Thyroid gland (tissue), 4 donors: ENCODE measurements at regions not wholly inside any gene's neighbourhood (a gene's known extent, or its start where the extent isn't known, plus 50 kb on each side); places are given as distances from the start of the nearest gene placed in this dataset.

Experiments
- POLR2A ChIP-seq, 2 donors: fragments of 450-650 bp; IDR thresholded peaks; one replicate each; pipeline ENCODE4 v1.6.1; 2017; ENCODE audit warnings: antibody characterized with exemption in 2 of 2, mild to moderate bottlenecking in 2 of 2, moderate library complexity in 1 of 2
- TF ChIP-seq, protein P1 (sequence below), 6 experiments: fragments of 200-600 bp in 3 of 6; fragments of 450-650 bp in 3 of 6; sonication (generic) in 3 of 6; IDR thresholded peaks; one replicate each; pipeline ENCODE4 v1.5.1; 2016 to 2019; ENCODE audit warnings: antibody characterized with exemption in 6 of 6, mild to moderate bottlenecking in 2 of 6, inconsistent platforms in 1 of 6, moderate library complexity in 1 of 6

DNA sequence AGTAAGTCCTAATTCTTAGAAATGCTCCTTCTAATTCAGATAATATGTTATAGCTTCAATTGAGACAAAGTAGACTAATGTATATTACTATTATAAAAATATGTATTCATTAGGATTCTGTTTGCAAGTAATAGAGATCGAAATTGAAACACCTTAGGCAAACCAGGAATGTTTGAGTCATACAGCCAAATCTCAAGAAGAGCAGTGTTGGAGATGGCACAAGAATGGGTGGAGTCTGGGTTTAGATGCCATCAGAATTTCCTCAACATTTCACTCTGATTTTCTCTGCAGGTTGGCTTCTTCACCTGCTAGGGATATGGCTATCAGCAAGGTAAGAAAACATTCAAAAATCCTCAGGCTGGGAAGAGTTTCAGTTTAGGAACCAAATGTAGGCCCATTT lies 405.4 kb downstream of the CCDC85A start:
- TF ChIP-seq, protein P1, sequence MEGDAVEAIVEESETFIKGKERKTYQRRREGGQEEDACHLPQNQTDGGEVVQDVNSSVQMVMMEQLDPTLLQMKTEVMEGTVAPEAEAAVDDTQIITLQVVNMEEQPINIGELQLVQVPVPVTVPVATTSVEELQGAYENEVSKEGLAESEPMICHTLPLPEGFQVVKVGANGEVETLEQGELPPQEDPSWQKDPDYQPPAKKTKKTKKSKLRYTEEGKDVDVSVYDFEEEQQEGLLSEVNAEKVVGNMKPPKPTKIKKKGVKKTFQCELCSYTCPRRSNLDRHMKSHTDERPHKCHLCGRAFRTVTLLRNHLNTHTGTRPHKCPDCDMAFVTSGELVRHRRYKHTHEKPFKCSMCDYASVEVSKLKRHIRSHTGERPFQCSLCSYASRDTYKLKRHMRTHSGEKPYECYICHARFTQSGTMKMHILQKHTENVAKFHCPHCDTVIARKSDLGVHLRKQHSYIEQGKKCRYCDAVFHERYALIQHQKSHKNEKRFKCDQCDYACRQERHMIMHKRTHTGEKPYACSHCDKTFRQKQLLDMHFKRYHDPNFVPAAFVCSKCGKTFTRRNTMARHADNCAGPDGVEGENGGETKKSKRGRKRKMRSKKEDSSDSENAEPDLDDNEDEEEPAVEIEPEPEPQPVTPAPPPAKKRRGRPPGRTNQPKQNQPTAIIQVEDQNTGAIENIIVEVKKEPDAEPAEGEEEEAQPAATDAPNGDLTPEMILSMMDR (IDR thresholded peaks at IDR 0.05) = no peak
- TF ChIP-seq POLR2A (IDR thresholded peaks at IDR 0.05) = no peak
